ENCODE measurements at regions not wholly inside any gene's neighbourhood (a gene's known extent, or its start where the extent isn't known, plus 50 kb on each side); places are given as distances from the start of the nearest gene placed in this dataset.
"Not testable (repeated sequence)": the region's sequence is repeated elsewhere in the genome, so short reads cannot be mapped to it uniquely, and the experiment has no call there.

DNA sequence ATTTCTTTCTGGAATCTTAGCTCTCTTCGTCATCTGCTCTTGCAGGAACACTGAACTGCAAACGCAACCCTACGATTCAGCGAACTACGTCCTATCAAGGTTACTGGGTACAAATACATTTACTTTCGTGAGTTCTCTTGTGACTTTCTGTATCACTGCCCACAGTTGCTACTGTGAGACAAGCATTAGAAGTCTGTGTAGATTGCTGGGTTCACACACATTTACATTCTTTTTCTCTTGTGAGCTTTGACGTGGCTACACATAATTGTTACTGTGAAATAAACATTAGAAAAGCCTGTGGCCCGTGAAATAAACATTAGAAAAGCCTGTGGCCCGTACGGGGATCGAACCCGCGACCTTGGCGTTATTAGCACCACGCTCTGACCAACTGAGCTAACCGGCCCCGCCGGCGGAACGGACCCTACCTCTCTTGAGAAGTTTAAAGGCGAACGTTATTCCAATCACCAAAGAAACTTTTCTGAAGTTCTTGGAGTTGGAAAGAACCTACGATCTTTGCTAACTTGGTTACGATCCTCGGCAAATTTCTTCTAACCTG is 61.2 kb upstream of the ZNF322 start:
- DNase-seq (ENCODE audit: low spot score): not testable (repeated sequence)

DNA sequence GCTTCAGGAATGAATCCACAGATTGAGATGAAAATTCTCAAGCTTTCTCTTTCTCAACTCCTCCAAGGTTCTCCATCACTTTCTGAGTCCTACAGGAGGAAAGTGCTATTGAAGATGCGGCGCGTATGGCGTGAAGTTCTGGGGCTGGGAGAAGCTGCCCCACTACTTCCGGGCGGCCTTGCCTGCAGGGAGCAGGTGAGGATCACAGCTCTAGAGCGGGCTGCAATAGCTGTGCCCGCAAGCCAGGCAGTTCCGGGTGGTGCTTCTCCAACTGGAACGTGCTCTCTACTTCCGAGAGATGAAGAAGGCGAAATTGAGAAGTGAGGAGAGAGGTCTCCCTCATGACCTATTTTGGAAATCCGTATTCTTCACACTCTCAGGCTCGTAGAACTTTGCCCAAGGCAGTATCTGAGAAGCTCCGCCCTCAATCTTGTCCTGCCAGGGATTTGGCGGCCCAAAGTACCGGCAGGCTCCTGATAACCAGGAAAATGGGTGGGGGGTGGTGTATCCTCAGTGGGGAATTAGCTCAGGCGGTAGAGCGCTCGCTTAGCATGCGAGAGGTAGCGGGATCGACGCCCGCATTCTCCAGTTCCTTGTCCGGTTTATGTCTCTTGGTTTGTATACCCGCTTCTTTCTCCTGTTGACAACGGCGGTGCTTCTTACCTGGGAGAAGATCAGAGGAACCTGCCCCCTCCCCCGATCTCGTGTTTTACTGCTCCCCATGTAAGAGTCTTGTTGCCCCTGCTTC is 70.6 kb upstream of the ZNF322 start:
- DNase-seq (ENCODE audit: low spot score): not testable (repeated sequence)

DNA sequence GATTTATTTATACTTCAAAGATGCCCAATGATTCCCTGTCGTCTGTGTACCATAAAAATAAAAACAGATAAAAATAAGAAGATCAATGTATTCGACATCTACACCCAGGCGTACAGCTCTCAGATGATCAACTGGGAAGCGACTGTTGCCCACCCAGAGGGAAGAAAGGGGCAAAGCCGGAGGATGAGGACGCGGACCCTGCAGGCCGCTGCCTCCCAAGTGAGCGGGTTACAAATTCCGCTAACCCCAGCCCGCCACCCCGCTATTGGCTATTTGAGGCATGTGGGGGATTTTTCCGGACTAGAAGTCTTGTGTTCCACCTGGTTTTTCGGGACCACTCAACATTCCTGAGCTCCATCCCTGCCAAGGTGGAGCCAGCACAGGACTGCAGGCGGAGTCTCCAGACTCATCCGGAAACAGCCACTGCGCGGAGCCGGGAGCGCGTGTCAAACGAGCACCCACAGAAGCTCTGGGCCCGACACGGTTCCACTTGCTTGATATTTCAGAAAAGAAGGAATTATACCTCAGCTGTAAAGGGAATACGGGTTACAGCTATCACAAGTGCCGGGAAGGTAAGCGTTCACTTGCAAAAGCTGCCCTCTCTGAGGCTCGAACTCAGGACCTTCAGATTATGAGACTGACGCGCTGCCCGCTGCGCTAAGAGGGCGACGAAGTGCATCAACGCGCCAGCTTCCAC is 75.4 kb upstream of the ZNF322 start:
- DNase-seq (ENCODE audit: low spot score): not testable (repeated sequence)

DNA sequence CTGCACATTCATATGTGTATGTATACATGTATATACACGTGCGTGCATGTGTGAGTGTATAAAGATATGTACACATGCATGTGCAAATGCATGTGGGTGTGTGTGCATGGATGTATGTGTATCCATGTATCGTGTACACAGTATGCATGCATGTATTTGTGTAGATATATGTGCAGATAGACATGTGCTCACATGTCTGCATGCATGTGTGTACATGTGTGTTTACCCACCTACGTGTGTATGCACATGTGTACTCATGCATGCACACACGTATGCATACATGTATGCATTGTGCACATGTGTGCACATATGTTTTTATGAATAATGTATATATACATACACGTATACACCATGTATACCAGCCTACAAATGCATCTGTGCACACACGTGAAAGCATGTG is 80.3 kb upstream of the ZNF322 start:
- DNase-seq (ENCODE audit: low spot score): no peak

DNA sequence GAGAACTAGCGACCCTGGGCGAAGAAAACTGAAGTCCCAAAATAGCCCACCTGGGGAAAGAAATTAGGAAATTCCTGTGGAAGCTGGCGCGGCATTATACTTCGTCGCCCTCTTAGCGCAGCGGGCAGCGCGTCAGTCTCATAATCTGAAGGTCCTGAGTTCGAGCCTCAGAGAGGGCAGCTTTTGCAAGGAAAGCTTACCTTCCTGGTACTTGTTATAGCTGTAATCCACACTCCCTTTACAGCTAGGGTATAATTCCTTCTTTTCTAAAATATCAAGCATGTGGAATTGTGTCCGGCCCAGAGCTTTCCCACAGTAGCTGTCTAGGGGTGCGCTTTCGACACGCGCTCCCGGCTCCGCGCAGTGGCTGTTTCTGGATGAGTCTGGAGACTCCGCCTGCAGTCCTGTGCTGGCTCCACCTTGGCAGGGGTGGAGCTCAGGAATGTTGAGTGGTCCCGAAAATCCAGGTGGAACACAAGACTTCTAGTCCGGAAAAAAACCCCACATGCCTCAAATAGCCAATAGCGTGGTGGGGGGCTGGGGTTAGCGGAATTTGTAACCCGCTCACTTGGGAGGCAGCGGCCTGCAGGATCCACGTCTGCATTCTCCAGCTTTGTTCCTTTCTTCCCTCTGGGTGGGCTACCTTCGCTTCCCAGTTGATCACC is 83.7 kb upstream of the ZNF322 start:
- no peak for DNase-seq (ENCODE audit: low spot score)

DNA sequence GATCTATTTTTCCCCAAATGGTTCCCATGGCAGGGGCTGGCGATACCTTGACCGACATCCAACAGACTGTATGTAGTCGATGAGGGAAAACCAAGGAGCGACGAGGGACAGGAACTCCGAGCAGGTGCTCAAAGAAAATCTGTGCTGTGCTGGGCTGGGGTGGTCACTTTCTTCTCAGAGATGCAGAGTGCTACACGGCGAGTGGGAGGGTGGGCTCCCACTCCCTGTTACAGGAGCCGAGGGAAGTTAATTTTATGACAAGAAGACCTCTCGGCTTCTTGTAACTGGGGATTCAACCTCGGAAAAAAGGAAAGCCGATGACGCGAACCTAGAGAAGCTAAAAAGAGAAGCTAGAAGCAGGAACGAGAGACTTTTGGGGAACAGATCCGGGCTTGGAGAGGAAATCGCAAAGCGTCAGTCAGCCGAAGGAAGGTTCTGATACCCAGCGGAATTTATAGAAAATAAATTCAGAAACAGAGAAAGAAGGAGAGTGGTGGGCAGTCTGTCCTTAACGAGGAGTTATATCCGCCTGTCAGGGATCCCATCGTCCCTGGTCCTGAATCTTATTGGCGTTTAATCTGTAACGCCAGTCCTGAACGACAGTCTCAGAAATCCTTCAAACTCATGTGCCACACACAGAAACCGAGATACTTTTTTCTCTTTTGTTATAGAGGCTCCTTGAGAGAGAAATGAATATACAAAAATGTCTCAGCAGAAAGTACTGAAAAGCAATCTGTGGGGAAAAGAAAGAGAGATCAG is 84.6 kb upstream of the ZNF322 start:
- no peak for DNase-seq (ENCODE audit: low spot score)

DNA sequence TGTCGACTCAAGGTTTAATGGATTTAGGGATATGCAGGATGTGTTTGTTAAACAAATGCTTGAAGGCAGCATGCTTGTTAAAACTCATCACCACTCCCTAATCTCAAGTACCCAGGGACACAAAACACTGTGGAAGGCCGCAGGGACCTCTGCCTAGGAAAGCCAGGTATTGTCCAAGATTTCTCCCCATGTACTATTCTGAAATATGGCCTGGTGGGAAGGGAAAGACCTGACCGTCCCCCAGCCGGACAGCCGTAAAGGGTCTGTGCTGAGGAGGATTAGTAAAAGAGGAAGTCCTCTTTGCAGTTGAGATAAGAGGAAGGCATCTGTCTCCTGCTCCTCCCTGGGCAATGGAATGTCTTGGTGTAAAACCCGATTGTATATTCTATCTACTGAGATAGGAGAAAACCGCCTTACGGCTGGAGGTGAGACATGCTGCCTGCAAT is 85.3 kb upstream of the ZNF322 start:
- not testable (repeated sequence) for DNase-seq (ENCODE audit: low spot score)

DNA sequence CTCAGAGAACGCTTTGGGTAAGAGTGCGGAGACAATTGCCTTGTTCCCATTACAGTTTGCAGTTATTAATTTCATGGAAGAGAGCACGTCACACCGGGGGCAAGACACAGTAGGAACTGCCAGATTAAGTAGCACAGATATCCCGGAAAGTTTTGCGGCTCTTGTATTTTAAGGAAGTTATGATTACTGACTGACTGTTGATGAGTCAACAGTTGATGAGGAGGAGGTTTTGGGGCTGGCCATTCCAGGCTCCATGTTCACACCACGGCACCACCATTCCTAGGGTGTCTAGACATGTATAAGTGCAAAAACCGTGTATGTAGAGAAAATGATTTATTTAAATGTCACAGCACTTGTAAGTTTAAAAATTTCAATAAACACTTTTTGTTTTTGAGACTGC is 86.4 kb upstream of the ZNF322 start:
- not testable (repeated sequence) for DNase-seq (ENCODE audit: low spot score)

DNA sequence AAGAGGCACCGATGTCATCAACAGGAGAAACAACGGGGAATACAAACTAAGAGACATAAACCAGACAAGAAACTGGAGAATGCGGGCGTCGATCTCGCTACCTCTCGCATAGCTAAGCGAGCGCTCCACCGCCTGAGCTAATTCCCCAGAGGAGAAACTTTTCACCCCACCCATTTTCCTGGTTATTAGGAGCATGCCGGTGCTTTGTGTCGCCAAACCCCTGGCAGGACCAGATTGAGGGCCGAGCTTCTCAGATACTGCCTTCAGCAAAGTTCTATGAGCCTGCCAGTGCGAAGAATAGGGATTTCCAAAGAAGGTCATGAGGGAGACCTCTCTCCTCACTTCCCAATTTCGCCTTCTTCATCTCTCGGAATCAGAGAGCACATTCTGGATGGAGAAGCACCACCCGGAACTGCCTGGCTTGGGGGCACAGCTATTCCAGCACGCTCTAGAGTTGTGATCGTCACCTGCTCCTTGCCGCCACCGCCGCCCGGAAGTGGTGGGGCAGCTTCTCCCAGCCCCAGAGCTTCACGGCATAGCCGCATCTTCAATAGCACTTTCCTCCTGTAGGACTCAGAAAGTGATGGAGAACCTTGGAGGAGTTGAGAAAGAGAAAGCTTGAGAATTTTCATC is 89.7 kb upstream of the ZNF322 start:
- DNase-seq (ENCODE audit: low spot score): not testable (repeated sequence)

DNA sequence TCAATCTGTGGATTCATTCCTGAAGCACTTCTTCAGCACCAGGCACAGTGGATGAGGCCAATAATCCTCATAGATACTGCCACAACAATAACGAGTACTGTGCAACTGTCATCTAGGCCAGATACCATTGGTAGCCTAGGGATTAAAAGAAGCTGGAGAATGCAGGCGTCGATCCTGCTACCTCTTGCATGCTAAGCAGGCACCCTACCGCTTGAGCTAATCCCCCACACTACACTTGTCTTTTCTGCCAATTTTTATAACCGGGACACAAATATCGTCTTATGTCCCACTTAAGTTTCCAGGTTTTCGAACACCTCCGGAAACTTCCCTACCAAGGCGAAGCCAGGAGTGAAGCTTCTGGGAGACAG is 90.2 kb upstream of the ZNF322 start:
- DNase-seq (ENCODE audit: low spot score): not testable (repeated sequence)

DNA sequence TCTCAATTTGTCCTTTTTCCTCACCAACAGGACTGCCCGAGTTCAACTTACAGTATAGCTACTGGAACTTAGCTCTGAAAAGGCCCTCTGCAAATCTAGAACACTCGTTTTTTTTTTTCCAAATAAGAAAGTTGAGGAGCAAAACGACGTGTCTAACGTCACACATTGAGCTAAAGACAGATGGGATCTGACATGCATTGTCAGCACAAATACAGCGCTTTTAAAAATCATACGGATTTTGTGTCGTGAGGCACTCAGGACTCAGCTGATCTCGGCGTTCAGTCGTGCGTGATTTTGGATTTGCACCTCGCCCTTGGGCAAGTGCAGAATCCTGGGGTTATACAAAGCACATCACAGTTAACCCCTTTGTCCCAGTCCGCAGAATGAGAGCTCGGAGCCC is 94.7 kb upstream of the ZNF322 start:
- DNase-seq (ENCODE audit: low spot score): no peak

DNA sequence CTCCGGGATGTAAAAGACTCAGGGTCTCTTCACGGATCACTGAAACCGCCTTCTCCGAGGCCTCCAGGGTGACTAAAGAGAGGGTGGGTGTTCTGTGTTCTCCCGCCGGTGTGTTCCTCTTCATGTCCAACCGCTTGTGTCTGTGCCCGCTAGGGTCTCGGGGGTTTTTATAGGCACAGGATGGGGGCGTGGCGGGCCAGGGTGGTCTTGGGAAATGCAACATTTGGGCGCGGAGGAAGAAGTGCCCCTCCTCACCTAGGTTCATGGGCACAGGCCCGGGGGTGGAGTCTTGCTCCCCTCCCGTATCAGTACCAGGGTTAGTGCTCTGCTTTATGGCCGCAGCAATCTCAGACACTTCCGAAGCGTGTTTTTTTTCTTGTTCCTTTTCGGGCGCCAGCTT is 95.3 kb upstream of the ZNF322 start:
- not testable (repeated sequence) for DNase-seq (ENCODE audit: low spot score)

DNA sequence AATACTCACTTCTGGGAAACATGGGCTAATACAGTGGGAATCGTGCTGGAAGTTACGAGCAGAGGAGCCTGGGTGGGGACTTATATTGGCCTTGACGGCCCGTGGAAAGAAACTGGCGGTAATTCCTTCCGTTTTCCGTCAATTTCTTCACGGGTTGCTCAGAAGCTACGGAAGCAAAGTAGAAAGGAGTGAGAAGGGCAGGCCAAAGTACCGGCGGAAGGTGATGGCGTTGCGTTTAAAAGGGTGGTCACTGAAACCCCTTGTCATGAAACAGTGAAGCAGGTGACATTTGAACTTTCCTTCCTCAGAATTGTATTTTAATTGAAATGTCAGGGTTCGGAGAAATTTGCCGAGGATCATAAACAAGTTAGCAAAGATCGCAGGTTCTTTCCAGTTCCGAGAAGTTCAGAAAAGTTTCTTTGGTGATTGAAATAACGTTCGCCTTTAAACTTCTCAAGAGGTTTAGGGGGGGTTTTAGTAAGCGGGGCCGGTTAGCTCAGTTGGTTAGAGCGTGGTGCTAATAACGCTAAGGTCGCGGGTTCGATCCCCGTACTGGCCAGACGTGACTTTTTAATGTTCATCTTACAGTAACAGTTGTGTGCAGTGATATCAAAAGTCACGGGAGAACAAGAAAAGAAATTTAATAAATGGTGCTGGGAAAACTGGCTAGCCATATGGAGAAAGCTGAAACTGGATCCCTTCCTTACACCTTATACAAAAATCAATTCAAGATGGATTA is 96.7 kb upstream of the ZNF322 start:
- not testable (repeated sequence) for DNase-seq (ENCODE audit: low spot score)

DNA sequence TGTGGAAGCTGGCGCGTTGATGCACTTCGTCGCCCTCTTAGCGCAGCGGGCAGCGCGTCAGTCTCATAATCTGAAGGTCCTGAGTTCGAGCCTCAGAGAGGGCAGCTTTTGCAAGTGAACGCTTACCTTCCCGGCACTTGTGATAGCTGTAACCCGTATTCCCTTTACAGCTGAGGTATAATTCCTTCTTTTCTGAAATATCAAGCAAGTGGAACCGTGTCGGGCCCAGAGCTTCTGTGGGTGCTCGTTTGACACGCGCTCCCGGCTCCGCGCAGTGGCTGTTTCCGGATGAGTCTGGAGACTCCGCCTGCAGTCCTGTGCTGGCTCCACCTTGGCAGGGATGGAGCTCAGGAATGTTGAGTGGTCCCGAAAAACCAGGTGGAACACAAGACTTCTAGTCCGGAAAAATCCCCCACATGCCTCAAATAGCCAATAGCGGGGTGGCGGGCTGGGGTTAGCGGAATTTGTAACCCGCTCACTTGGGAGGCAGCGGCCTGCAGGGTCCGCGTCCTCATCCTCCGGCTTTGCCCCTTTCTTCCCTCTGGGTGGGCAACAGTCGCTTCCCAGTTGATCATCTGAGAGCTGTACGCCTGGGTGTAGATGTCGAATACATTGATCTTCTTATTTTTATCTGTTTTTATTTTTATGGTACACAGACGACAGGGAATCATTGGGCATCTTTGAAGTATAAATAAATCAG is 106.8 kb upstream of the ZNF322 start:
- not testable (repeated sequence) for DNase-seq (ENCODE audit: low spot score)

DNA sequence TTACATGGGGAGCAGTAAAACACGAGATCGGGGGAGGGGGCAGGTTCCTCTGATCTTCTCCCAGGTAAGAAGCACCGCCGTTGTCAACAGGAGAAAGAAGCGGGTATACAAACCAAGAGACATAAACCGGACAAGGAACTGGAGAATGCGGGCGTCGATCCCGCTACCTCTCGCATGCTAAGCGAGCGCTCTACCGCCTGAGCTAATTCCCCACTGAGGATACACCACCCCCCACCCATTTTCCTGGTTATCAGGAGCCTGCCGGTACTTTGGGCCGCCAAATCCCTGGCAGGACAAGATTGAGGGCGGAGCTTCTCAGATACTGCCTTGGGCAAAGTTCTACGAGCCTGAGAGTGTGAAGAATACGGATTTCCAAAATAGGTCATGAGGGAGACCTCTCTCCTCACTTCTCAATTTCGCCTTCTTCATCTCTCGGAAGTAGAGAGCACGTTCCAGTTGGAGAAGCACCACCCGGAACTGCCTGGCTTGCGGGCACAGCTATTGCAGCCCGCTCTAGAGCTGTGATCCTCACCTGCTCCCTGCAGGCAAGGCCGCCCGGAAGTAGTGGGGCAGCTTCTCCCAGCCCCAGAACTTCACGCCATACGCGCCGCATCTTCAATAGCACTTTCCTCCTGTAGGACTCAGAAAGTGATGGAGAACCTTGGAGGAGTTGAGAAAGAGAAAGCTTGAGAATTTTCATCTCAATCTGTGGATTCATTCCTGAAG is 111.6 kb upstream of the ZNF322 start:
- DNase-seq (ENCODE audit: low spot score): not testable (repeated sequence)

DNA sequence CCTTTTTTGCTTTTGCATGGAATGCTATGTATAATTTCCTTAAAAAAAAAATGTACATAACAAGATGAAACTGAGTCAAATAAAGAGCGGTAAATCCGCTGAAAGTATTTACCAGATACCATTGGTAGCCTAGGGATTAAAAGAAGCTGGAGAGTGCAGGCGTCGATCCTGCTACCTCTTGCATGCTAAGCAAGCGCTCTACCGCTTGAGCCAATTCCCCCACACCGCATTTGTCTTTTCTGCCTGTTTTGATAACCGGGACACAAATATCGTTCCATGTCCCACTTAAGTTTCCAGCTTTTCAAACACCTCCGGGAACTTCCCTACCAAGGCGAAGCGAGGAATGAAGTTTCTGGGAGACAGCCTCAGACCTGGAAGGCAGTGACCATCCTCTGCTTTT is 113.9 kb upstream of the ZNF322 start:
- DNase-seq (ENCODE audit: low spot score): not testable (repeated sequence)

DNA sequence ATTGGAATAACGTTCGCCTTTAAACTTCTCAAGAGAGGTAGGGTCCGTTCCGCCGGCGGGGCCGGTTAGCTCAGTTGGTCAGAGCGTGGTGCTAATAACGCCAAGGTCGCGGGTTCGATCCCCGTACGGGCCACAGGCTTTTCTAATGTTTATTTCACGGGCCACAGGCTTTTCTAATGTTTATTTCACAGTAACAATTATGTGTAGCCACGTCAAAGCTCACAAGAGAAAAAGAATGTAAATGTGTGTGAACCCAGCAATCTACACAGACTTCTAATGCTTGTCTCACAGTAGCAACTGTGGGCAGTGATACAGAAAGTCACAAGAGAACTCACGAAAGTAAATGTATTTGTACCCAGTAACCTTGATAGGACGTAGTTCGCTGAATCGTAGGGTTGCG is 121.0 kb upstream of the ZNF322 start:
- not testable (repeated sequence) for DNase-seq (ENCODE audit: low spot score)

DNA sequence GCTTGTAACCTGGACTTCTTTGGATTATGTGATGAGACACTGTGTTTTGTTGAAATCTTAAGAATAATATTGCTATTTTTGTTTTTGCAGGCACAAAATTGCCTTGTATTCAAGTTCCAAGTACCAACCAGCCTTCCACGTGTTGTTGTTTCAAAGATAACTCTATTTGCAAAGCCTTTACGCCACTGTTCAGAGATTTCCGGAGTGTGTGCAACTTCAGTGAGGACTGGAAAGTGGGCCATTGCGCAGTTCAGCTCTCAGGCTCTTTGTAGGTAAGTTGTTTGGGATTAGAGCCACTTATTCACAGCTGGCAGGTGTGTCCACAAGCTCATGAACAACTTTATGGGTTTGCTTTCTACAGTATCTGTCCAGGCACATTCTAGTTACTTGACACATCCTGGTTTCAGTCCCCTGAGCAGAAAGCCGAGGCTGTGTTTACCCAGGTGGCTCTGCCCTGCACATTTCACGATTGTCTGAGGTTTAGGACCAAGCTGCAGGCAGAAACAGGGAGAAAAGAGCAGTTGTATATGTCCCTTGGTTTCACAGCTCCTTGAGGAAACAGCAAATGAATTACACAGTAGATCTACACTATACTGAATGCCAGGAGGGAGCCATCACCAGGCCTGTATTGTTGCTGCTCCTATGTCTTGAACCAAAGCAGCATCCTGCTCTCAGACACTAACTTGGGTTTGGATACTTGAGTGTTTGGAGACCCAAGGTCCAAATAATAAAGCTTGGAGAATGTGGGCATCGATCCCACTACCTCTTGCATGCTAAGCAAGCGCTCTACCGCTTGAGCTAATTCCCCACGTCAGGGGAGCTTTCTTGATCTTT is 136.1 kb upstream of the ZNF322 start:
- DNase-seq (ENCODE audit: low spot score): not testable (repeated sequence)

Data from NAMALWA (cell line).